HL-60/S4 treated with phorbol 12-myristate 13-acetate at 8.2 ng/mL for 4 days and 3 days (cell line): ENCODE measurements at regions not wholly inside any gene's neighbourhood (a gene's known extent, or its start where the extent isn't known, plus 50 kb on each side); places are given as distances from the start of the nearest gene placed in this dataset.

ENCODE experiments used
- in situ Hi-C: fragments of 300-500 bp; cut with MboI; formaldehyde crosslinking; loops from 2 replicates; pipeline ENCODE4 v1.15.0; 2022; ENCODE audit warnings: low sequenced_read_pairs

DNA sequence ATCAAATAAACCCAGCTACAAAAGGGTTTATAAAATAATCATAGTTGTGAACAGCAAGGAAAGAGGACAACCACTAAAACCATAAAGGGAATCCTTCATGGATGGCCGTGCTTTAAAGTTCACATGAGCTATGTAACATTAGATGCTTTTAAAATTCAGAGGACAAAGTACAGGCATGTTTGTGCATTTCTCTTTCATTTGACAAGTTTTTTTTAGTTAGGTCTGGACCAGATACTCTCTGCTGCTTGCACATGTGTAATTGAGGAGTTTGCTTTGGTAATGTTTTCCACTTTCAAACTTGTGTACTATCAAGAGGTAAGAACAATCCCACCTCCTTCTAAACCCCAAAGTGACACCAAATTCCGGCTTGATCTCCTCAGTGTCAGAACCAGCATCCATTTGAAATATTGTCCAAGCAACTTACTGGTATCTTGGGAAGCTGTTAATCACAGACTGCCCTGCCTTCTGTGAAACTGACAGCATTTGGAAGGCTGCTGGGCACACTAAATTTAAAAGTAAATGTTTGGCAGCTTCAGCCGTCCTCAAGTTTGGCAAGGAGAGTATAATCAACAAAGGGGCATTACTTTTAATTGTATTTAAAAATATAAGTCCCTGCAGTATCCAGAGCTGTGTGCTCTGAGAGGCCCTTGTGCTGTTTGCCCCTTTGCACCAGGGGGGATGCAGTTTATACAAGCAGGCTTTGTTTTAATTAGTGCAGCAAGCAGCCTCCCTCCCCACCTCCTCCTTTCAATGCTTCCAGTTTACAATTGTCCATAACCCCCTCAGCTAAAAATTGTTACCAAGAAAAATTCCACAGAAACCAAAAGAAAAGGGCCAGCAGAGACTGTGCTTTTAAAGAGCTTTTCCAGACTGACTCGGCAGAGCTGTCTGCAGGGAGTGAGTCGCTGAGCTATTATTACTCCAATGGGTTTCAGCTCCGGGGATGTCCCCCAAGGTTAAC lies 328.3 kb upstream of the MPDZ start:
- in situ Hi-C loops = no loop called here

DNA sequence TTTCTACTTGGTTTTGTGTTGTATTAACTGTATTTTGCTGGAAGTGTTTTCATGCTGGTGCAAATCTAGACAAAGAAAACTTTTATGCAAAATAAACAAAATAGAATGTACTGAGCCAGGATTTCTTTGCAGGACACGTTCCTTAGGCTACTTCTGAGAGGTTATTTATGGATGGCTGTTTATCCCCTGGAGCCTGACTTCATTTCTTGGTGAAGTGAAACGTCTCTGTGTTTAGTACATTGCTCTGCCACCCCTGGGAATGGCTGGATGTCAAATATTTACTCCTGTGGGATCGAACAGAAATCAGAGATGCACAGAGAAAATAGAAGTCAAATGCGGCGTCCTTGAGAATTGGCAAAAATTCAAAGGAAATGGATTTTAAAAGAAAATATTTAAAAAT lies 327.1 kb upstream of the MPDZ start:
- in situ Hi-C loops = no loop called here

DNA sequence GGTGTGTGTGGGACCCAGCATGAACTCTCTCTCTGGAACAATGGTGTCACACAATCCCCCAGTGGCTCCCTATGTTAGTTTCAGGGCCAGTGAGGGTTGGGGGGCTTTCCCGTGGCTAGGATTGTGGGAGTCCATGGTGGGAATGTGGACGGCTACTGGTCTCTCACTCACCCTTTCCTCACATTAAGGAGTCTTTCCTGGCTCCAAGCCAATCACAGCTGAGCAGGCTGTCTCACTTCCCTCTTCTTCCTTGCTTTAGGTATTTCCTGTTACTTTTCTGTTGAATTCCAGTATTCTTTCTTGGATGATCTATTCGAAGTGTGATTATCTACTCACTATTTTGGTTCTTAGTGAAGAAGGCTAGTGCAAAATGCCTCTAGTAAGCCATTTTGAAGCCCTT lies 324.4 kb upstream of the MPDZ start:
- in situ Hi-C loops = no loop called here

DNA sequence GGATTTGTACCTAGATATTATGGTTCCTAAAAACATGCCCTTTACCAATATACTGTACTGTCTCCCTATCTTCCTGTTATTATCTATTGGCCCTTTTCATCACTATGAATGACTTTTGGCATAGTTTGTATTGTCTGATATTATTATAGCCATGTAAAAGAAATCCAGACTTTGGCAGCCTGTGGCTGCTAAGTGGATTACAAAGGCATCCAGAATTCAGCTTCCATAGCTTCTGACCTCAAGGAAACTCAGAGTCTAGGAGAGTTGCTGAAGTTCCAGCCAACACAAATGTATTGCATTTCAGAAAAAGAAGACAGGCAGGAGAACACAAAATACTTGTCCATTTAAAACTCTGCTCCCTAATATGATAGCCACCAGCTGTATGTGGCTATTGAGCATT lies 319.2 kb upstream of the MPDZ start:
- in situ Hi-C loops = no loop called here

DNA sequence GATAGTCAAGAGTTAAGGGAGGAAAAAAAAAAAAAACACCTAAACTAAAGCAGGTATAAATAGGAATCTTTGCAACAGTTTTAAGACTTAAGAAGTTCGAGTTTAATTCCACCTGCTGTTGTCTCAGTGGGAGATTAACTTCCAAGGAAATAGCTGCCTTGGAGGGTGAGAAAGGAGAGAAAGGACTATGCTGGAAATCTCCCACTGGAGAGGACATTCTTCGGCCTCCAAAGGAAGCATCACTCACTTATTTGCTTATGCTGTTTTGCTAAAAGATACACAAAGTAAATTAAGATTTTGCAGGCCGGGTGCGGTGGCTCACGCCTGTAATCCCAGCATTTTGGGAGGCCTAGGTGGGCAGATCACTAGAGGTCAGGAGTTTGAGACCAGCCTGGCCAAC lies 317.9 kb upstream of the MPDZ start:
- in situ Hi-C loops = no loop called here

DNA sequence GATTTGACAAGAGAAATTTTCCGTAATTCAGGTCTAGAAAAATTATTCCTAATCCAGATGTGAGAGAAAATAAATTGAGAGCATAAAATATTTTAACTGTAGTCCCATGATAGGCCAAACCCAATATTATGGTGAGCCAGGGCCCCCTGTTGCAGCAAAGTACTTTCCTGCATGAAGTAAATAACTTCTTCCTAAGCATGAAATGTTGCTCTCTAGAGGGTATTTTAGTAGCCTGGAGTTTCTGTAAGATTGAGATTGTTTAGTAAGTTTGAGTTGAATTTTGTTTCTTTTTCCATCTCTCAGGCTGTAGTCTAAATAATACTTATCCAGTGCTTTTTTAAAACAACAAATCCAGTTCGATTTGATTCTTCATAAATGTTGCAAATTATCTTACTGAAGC lies 317.5 kb upstream of the MPDZ start:
- in situ Hi-C loops = no loop called here

DNA sequence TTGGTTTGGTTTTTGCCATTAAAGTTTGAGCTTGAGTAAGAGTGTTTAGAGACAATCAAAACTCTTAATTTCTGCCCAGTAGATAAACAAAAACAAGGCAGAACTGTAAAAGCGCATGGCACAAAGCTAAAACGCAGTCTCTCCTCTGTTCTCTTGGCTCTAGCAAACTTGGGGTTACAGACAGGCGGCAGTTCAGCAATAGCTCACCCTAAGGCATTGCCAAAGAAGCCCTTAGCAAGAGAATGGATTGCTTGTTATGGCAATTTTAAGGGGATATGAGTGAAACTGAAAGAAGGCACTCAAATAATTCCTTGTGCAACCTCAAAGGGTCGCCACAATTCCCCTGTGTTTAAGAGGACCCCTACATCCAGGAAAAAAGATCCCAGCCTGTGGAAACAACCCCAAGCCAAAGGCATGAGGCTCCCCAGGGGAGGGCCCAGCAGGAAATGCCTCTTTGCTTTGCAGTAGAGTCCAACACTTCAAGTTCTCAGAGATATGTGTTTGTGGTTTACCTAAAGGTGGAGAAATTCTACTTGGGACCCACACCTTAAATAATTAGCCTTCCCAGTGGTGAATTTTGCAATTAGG lies 317.0 kb upstream of the MPDZ start:
- in situ Hi-C loops = no loop called here

DNA sequence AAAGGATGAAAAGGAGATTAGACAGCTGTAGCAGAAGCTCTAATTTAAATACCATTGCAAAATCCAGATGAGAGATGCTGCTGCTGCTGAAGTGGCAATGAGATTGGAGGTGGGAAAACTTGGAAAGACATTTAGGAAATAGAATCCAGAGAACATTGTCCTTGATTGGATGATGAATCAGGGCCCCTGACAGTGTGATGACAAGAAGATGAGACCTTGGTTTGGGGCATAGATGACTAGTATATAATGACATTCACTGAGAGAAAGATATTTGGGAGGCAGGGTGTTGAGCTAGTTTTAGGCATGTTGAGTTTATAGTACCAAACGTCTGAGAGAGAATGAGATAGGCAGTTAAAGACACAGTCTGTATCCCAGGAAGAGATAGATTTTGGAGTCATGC lies 311.5 kb upstream of the MPDZ start:
- in situ Hi-C loops = no loop called here

DNA sequence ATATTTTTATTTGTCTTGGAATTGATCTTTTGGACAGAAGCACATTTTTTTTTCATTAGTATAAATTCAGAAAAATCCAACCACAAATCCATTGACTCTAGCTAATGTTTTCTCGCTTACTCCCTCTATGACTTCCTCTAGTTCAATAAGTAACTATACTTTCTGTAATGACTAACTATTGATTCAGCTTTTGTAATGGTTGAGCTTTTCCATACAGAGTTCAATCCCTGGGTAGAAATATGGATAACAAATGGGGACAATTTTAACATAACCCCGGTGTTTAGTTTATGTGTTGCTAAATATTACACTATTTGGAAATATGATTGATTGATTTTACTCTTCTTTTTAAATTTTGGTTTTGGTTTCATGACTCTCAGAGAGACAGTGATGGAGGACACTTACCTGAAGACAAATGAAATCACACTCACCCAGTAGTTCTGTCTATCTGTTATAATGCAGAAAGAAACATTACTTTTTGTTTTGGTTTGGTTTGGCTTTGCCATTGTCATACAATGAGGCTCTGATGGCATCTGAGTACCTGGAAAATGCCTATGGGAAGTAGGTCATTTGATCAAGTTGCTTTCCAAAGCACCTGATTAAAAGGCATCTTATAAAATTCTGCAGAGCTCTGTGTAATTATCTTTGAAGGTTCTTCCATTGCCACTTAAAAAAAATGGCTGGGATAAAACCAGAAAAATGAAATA lies 309.7 kb upstream of the MPDZ start:
- in situ Hi-C loops = no loop called here

DNA sequence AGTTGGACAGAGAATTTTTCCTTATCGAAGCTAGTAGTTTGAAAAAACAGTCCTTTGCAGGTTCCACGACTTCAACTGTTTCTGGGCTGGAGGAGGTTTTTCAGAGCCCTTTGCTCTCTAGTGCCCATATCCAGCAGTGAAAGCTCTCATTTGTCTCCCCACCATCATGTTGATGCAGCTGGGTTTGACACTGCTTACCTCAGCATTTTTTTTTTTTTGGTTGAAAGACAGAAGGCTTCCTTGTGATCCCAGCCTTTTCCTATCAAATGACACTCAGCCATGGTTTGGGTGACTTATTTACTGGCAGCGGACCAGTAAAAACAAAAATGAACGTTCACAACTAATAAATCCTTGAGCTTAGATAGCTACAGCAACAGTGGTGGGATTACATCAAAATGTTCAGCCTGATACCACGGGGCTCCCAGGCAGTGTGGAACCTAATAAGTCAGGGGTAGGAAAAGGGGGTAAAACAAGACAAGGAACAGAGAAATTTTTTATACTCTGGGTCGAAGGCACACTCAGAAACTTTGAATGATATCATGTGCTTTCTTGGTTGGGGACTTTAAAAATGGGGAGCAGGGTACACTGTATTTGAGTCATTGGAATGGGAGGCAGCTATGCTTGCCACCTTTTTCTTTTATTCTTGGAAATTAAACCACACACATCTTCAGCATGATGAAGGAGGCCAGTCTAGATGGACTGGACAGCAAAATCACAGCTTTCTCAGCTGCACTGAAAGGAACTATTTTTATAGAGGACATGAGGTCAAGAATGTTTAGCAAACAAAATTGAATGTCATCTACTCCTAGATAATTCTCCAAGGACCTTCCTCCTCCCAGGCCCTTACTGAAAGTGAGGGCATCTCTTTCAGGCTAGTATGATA lies 308.9 kb upstream of the MPDZ start:
- in situ Hi-C loops = no loop called here

DNA sequence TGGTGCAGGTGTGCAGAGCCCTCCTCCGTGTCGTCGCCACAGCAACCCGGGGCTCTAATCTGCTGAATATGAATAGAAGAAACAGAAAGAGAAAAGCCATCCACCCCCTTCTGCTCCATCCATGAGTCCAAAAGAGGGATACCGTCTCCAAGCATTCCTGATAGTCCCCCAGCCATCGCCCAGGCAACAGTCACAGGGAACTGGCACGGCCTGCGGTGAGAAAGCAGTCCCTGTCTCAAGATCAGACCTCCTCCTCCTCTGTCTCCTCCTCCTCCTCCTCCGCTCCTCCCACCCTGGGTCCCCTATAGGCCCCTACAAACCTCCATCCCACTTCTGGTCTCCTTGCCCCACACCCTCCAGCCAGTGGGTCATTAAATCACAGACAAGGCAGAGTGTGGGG lies 308.1 kb upstream of the MPDZ start:
- in situ Hi-C loops = no loop called here

DNA sequence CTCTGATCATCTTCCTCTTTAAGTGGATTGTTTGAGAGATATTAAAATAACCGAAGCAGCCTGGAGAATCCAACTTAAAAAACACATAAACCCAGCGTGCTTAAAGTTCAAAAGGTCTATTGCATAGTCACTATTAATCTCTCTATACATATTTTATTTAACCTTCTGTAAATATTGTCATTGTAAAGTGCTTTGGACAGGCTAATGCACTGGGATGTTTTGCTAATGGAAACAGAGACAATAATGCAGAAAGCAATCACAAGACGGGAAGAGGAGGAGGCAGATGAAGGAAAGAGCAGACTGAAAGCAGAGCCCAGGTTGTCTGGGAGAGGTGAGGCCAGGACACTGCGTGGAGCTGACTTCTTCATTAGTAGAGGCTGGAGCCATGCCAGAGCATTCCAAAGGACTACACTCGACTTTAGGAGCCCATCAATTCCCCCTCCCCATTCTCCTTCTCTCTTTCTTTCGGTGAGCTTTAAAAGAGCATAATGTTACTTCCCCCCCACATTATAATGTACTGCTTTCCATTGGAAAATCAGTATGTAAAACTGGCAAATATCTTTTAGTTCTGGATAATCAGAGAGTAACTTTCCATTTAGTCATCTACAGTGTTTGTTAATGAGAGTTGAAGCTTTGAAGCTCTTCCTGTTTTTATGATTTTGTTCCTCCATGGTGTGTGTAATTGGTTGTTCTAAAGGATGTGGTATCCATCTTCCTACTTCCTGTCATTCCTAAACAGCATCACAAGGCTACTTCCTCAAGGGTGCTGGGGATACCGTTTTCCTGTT lies 307.3 kb upstream of the MPDZ start:
- in situ Hi-C loops = no loop called here

DNA sequence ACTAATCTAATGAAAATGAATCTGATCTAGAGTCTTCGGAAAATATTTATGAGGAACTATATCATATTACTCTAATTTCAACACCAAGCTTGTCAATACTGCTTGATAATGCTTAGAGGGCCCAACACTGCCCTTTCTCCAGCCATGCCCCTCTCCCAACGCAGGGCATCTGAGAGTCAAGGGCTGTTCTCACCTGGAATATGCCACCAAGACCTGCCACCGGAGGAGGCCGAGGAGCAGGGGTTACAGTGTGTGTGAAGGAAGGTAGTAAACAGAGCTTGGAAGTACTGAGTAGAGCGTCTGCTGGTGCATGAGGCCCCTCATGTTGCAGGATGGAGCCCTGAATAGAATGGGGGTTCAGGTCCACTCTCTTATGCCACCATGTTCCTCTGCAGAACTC lies 301.3 kb upstream of the MPDZ start:
- in situ Hi-C loops = no loop called here

DNA sequence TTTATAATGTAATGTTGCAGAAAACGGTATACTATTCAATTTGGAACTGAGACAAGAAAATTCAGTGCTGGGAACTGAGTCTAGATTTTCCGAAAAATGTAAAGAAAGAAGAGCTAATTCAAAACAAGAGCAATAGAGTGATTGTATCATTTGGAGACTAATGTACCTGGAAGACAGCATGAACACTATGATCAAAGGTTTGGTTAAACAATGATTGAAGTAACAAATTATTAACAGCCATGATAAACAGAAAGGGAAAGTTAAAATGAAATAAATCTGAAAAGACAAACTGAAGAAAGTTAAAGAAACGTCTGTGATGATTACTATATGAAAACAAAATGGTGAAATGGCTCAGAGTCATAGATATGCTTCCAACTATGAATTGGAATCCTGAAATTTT lies 300.6 kb upstream of the MPDZ start:
- in situ Hi-C loops = no loop called here

DNA sequence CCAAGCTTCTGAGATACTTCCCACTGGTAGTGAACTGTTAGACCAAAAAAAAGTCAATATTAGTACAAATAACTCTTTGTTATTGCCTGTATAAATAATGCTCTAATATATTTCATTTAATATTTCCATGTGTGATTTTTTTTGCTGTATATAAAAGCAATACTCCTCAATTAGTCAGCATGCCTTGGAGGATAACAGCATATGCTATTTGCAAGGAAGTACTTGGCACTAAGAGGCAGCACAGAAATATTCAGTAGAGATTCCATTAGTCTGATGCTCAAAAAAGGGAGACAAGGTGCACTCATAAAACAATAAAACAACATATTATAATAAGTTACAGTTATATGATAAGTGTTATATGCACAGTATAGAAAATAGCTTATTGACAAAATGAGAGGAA lies 296.6 kb upstream of the MPDZ start:
- in situ Hi-C loops = no loop called here

DNA sequence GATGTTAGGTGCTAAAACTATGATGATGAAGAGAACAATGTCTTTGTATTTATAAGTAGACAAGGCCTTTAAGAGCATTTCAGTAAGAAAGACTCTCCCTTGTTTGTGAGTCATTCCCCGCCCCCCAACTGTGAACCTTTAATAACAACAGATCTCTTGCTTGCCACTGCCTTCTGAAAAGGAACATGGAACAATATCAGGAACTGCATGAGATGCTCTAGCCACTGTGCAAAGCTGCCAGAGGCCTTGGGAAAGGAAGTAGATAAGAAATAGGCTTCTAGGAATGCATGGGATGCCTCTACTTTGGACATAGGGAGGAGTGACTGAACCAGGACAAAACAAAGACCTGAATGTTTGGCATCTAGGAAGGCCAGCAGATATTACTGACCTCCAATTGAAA lies 296.1 kb upstream of the MPDZ start:
- in situ Hi-C loops = no loop called here

DNA sequence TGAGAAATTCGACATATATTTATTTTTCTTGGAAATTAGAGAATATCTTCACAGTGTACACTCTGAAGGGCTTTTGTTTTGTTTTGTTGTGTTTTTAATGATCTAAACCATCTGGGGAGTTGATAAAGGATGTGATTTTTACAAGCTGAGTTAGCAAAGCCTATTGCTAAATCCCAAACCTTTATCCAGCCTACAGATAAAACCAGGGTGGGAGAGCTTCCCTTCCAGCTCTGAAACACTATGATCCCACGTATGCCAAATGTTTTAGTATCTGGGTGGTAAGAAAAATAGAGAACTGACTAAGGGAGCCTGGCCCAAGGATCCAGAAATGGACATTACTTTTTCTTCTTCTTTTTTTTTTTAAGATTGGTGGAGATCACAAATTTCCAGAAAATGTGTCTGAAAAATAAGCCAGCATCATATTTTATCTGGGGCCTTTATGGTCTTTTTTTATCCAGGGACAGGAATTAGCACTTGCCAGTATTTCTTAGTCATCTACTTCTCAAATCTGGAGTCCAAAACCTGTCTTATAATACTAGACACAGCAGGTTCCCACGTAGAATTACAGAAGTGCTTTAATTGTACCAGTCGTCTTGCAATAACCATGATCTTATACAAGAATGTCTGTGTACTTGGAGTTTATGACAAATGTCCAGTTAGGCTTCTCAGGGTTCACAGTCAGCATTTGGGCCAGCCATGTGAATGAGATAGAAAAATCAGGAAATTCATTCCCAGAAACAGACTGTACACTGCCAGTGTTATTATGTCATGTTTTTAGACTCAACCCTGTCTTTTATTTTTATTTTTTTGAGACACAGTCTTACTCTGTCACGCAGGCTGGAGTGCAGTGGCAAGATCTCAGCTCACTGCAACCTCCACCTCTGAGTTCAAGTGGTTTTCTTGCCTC lies 290.8 kb upstream of the MPDZ start:
- in situ Hi-C loops = no loop called here

DNA sequence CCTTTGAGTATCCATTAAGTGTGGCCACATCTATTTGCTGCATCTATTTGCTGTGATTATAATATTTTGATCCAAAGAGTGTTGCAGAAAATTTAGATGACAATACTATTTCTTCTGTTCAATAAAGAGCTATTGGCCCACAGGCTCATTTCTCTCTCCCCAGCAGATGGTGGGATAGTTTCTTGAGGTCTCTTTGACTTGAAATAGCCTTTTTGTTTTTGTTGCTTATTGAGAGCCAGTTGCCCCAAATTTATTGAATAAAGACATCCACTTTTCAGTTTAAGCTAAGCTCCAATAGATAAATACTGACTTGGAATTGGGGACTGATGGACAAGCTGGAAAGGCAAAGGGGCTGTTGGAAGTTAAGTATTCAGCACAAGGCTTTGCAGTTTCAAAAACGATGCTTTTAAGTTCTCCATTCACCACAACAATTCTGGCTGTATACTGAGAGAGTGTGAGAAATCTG lies 290.1 kb upstream of the MPDZ start:
- in situ Hi-C loops = no loop called here
